ENCODE measurements at regions not wholly inside any gene's neighbourhood (a gene's known extent, or its start where the extent isn't known, plus 50 kb on each side); places are given as distances from the start of the nearest gene placed in this dataset.

DNA sequence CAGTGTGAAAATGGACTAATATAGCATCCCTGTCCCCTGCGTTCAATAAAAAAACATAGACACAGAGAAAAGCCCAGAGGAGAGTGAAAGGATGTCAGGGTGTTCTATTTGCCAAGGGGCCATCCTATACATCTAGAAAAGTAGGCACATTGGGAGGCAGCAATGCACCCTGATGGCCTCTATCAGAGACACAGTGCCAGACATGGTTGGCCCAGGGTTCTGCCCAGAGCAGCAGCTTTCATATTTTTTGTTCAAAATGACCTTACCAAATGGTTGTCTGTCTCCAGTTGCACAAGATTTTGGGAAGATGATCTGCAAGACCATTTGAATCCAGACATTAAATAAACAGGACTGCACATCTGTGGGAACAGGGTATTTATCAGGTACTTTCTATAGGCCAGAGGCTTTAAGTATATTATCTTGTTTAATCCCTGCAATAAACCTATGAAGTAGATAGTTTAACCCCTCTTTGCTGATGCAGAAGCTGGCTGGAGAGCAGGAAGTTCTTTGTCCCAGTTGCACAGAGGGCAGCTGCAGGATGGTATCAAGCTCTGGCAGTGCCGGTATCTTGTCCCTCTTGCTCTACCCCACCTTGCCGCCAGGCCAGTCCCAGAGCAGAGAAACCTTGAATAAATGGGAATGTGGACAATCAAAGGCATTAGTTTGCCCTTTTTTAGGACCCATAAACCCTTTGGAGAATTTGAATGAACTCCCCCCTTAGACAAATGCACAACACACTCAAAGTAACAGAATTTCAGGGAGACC is 171.8 kb upstream of the PWP1 start:
- TF ChIP-seq, protein P1, sequence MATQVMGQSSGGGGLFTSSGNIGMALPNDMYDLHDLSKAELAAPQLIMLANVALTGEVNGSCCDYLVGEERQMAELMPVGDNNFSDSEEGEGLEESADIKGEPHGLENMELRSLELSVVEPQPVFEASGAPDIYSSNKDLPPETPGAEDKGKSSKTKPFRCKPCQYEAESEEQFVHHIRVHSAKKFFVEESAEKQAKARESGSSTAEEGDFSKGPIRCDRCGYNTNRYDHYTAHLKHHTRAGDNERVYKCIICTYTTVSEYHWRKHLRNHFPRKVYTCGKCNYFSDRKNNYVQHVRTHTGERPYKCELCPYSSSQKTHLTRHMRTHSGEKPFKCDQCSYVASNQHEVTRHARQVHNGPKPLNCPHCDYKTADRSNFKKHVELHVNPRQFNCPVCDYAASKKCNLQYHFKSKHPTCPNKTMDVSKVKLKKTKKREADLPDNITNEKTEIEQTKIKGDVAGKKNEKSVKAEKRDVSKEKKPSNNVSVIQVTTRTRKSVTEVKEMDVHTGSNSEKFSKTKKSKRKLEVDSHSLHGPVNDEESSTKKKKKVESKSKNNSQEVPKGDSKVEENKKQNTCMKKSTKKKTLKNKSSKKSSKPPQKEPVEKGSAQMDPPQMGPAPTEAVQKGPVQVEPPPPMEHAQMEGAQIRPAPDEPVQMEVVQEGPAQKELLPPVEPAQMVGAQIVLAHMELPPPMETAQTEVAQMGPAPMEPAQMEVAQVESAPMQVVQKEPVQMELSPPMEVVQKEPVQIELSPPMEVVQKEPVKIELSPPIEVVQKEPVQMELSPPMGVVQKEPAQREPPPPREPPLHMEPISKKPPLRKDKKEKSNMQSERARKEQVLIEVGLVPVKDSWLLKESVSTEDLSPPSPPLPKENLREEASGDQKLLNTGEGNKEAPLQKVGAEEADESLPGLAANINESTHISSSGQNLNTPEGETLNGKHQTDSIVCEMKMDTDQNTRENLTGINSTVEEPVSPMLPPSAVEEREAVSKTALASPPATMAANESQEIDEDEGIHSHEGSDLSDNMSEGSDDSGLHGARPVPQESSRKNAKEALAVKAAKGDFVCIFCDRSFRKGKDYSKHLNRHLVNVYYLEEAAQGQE (tag by site-specific recombination; IDR thresholded peaks at IDR 0.05) = no peak
- TF ChIP-seq, protein P2, sequence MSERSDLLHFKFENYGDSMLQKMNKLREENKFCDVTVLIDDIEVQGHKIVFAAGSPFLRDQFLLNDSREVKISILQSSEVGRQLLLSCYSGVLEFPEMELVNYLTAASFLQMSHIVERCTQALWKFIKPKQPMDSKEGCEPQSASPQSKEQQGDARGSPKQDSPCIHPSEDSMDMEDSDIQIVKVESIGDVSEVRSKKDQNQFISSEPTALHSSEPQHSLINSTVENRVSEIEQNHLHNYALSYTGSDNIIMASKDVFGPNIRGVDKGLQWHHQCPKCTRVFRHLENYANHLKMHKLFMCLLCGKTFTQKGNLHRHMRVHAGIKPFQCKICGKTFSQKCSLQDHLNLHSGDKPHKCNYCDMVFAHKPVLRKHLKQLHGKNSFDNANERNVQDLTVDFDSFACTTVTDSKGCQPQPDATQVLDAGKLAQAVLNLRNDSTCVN (tag by site-specific recombination; optimal IDR thresholded peaks at IDR 0.05) = no peak
- no peak for TF ChIP-seq ZNF777 (tag by site-specific recombination; IDR thresholded peaks at IDR 0.05; ENCODE audit: borderline replicate concordance)
- no peak for TF ChIP-seq ZNF2 (tag by site-specific recombination; IDR thresholded peaks at IDR 0.05)
- no peak for TF ChIP-seq SP2 (tag by site-specific recombination; IDR thresholded peaks at IDR 0.05)
- no peak for TF ChIP-seq ZNF561 (tag by site-specific recombination; IDR thresholded peaks at IDR 0.05; ENCODE audit: borderline replicate concordance)
- no peak for TF ChIP-seq ZNF140 (tag by site-specific recombination; IDR thresholded peaks at IDR 0.05)
- TF ChIP-seq, protein P3, sequence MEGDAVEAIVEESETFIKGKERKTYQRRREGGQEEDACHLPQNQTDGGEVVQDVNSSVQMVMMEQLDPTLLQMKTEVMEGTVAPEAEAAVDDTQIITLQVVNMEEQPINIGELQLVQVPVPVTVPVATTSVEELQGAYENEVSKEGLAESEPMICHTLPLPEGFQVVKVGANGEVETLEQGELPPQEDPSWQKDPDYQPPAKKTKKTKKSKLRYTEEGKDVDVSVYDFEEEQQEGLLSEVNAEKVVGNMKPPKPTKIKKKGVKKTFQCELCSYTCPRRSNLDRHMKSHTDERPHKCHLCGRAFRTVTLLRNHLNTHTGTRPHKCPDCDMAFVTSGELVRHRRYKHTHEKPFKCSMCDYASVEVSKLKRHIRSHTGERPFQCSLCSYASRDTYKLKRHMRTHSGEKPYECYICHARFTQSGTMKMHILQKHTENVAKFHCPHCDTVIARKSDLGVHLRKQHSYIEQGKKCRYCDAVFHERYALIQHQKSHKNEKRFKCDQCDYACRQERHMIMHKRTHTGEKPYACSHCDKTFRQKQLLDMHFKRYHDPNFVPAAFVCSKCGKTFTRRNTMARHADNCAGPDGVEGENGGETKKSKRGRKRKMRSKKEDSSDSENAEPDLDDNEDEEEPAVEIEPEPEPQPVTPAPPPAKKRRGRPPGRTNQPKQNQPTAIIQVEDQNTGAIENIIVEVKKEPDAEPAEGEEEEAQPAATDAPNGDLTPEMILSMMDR (tag by site-specific recombination; IDR thresholded peaks at IDR 0.05) = no peak
- no peak for TF ChIP-seq TRIM28 (IDR thresholded peaks at IDR 0.05; ENCODE audit: borderline replicate concordance, low read length)
- TF ChIP-seq YY1 (tag by site-specific recombination; IDR thresholded peaks at IDR 0.05) = no peak
- TF ChIP-seq KLF1 (tag by site-specific recombination; IDR thresholded peaks at IDR 0.05) = no peak
